ENCODE measurements at regions not wholly inside any gene's neighbourhood (a gene's known extent, or its start where the extent isn't known, plus 50 kb on each side); places are given as distances from the start of the nearest gene placed in this dataset.

- no peak overlapping the region for H3K27ac Mint-ChIP-seq
- H3K27me3 Mint-ChIP-seq (ENCODE audit: low read depth in 3 of 3) = no peaks in the 10 kb centered on the region
- H3K4me1 ChIP-seq (ENCODE audit: control insufficient read depth in 1 of 2, insufficient read depth in 2 of 2, low read length in 2 of 2) = no peaks in the 10 kb centered on the region
- no peaks in the 10 kb centered on the region for H4K20me1 ChIP-seq (ENCODE audit: insufficient read depth, low read length)
- H3K4me2 ChIP-seq (replicated peaks; ENCODE audit: extremely low read depth, low read length, poor library complexity, severe bottlenecking) = no peak overlapping the region
- no peak overlapping the region for H3K27ac ChIP-seq (ENCODE audit: low read depth in 1 of 2, low read length in 2 of 2)
- H3K27me3 ChIP-seq (ENCODE audit: control insufficient read depth in 2 of 2, insufficient read depth in 2 of 2, low read length in 2 of 2) = no peaks in the 10 kb centered on the region
- no peak for DNase-seq
- no CpG with 5 or more reads among the region's 1 CpG for WGBS (ENCODE audit: insufficient coverage)
- H3K79me2 ChIP-seq (ENCODE audit: insufficient read depth, low read length) = no peaks in the 10 kb centered on the region
- TF ChIP-seq CTCF (IDR thresholded peaks at IDR 0.05) = no peak
- H3K4me1 Mint-ChIP-seq = no peaks in the 10 kb centered on the region
- H3K36me3 Mint-ChIP-seq = no peaks in the 10 kb centered on the region
- no peak overlapping the region for H3K9ac ChIP-seq (ENCODE audit: insufficient read depth, low read length, poor library complexity, severe bottlenecking)
- H3K9me3 Mint-ChIP-seq = peaks cover 0 to 5% (median 2%) of the 10 kb centered on the region in 7 donors
- no peaks in the 10 kb centered on the region for H3K9me3 ChIP-seq (replicated peaks in 1 of 2; ENCODE audit: control insufficient read depth in 1 of 2, insufficient read depth in 1 of 2, low read length in 2 of 2)
- no peak overlapping the region for H2AFZ ChIP-seq (ENCODE audit: insufficient read depth, low read depth, low read length, poor library complexity, severe bottlenecking)
- intact Hi-C loops (cut with micrococcal nuclease) = no loop called here
- H3K4me3 ChIP-seq (replicated peaks in 1 of 3; ENCODE audit: low read depth in 2 of 3, low read length in 3 of 3) = no peak overlapping the region
- H3K36me3 ChIP-seq (replicated peaks in 1 of 2; ENCODE audit: control insufficient read depth in 1 of 2, insufficient read depth in 2 of 2, low read length in 2 of 2) = no peaks in the 10 kb centered on the region
- H3K4me3 Mint-ChIP-seq = no peak overlapping the region
Observed at GRCh38 chr1:88519156-88519555, 164.9 kb upstream of the PKN2 start.

DNA sequence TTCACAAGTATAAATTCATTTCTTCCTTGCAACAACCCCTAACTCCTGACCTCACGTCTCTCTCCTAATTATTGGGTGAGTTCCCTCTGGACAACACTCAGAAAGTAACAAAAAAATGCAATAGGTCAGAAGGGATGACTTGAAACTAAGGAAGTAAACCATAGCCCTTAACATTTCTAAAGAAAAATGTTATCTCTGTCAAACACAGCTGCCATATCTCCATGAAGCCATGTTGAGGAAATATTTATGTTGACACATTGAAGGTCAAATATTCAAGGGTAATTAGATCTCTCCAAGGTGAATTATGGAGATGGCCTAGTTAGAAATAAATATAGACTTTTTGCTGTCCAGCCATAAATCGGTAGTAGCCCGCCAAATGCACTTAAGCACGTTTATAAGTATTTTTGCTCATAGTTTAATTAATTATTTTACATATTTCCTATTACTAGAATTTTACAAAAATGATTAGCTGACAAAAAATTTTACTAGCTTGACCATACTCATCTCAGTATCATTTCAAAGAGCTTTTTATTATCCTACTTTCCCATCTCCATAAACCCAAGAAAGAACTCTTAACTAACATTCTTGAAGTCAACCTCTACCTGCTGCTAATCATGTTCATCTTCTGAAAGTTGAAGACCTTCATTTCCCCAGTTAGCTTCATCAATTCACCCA lies 160.1 kb upstream of the PKN2 start:
- no peak overlapping the region for H3K27ac Mint-ChIP-seq
- no peak overlapping the region for H2AFZ ChIP-seq (ENCODE audit: insufficient read depth, low read depth, low read length, poor library complexity, severe bottlenecking)
- H3K9me3 ChIP-seq (replicated peaks in 1 of 2; ENCODE audit: control insufficient read depth in 1 of 2, insufficient read depth in 1 of 2, low read length in 2 of 2) = no peaks in the 10 kb centered on the region
- no peak for TF ChIP-seq CTCF (IDR thresholded peaks at IDR 0.05)
- no peaks in the 10 kb centered on the region for H4K20me1 ChIP-seq (ENCODE audit: insufficient read depth, low read length)
- no peak overlapping the region for H3K9ac ChIP-seq (ENCODE audit: insufficient read depth, low read length, poor library complexity, severe bottlenecking)
- WGBS (ENCODE audit: insufficient coverage) = no CpG with 5 or more reads among the region's 4 CpGs
- H3K4me3 ChIP-seq (replicated peaks in 1 of 3; ENCODE audit: low read depth in 2 of 3, low read length in 3 of 3) = no peak overlapping the region
- no peak overlapping the region for H3K4me3 Mint-ChIP-seq
- H3K4me1 ChIP-seq (ENCODE audit: control insufficient read depth in 1 of 2, insufficient read depth in 2 of 2, low read length in 2 of 2) = no peaks in the 10 kb centered on the region
- DNase-seq = no peak
- no peaks in the 10 kb centered on the region for H3K27me3 ChIP-seq (ENCODE audit: control insufficient read depth in 2 of 2, insufficient read depth in 2 of 2, low read length in 2 of 2)
- H3K36me3 ChIP-seq (replicated peaks in 1 of 2; ENCODE audit: control insufficient read depth in 1 of 2, insufficient read depth in 2 of 2, low read length in 2 of 2) = no peaks in the 10 kb centered on the region
- intact Hi-C loops (cut with micrococcal nuclease) = no loop called here
- no peaks in the 10 kb centered on the region for H3K4me1 Mint-ChIP-seq
- peaks cover 0 to 3% (median 0%) of the 10 kb centered on the region in 7 donors for H3K9me3 Mint-ChIP-seq
- H3K27me3 Mint-ChIP-seq (ENCODE audit: low read depth in 3 of 3) = no peaks in the 10 kb centered on the region
- no peak overlapping the region for H3K4me2 ChIP-seq (replicated peaks; ENCODE audit: extremely low read depth, low read length, poor library complexity, severe bottlenecking)
- no peak overlapping the region for H3K27ac ChIP-seq (ENCODE audit: low read depth in 1 of 2, low read length in 2 of 2)
- H3K36me3 Mint-ChIP-seq = no peaks in the 10 kb centered on the region
- H3K79me2 ChIP-seq (ENCODE audit: insufficient read depth, low read length) = no peaks in the 10 kb centered on the region

Data from CD14-positive monocyte (primary cell).